C4-2B (cell line): ENCODE measurements at regions not wholly inside any gene's neighbourhood (a gene's known extent, or its start where the extent isn't known, plus 50 kb on each side); places are given as distances from the start of the nearest gene placed in this dataset.

Source experiments
- H3K27ac ChIP-seq: fragments of 450-650 bp; 2 replicates; pipeline ENCODE4 v1.5.1; 2017
- CTCF ChIP-seq: fragments of 450-650 bp; conservative IDR thresholded peaks from 2 replicates; pipeline ENCODE4 v1.5.1; 2017; ENCODE audit warnings: mild to moderate bottlenecking
- ZFX ChIP-seq: fragments of 450-650 bp; IDR thresholded peaks from 2 replicates; pipeline ENCODE4 v1.6.1; 2017

DNA sequence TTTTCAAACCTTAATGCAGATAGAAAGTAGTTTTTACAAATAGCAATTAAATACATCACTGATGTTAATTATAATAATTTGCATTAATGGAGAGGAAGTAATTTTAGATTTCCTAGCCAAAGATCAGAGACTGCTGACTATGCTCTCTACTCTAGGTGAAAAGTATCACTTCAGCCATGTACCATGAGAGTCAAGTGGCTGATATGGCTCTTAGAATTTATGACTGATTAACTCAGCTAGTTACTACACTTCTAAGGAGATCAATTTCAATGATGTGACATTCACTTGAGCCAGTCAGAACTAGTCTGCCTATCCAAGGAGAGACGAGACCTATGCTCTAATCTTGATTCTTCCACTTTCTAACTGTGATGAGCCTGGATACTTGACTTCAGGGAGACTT is 405.7 kb upstream of the RORA start:
- TF ChIP-seq CTCF = no peak
- TF ChIP-seq ZFX = no peak
- H3K27ac ChIP-seq = no peak overlapping the region

DNA sequence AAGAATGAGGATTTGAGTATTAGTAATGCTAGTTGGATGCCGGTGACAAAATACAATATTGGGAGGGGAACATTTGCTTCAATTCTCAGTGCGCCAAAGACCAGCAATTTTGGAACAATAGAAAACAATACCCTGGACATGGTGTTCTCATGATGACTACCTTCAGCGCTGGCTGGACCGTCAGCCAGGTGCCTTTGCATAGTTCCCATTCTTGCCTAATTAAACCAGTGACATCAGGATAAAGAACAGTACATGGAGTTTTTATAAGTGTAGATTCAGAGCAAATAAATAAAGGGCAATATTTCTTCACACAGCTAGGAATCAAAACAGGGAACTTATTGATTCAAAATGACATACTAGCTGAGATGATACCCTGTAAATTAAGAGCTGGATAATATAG is 404.8 kb upstream of the RORA start:
- no peak overlapping the region for H3K27ac ChIP-seq
- TF ChIP-seq ZFX (no peak), CTCF (no peak)

DNA sequence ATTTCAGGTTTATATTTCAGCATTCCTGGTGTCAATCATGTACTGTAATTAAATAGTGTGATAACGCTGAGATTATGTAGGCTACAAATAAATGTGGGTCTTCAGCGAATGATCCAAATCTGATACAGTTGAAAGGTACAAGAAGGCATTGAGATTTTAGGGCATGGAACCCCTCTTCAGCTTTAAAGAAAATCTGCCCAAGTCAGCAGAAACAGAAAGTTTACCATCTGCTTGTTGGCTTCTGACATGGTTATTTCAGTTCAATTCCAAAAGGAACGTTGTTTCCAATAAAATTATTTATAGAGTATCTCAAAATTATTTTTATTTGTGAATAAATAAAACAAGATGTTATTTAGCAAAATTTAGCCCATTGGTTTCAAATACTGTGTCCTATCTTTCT is 400.2 kb upstream of the RORA start:
- no peak for TF ChIP-seq ZFX
- no peak for TF ChIP-seq CTCF

DNA sequence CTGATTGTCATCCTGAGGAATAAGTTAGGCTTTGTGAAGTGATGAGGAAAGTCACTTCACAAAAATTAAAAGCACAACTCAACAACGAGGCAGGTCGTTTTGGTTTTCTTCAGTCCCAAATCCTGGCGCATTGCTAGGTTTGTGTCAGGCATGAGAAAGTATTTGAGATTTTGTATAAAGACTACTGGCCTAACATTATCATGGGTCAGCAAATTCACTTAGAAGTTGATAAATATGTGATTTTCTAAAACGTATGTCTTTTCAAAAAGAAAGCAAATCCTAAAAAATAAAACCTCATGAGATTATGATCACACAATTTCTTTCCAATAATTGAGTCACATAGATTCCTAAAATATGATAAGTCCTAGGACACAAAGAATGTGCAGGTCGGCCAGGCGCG is 395.8 kb upstream of the RORA start:
- no peak overlapping the region for H3K27ac ChIP-seq
- no peak for TF ChIP-seq ZFX
- no peak for TF ChIP-seq CTCF

More for the DNA sequence above, 400.2 kb upstream of the RORA start:
- H3K27ac ChIP-seq = no peak overlapping the region

GRCh38 chr15:61623746-61624145 is 394.6 kb upstream of the RORA start:
- H3K27ac ChIP-seq = no peak overlapping the region
- TF ChIP-seq CTCF (no peak), ZFX (no peak)

GRCh38 chr15:61621865-61622264 is 392.8 kb upstream of the RORA start:
- no peak overlapping the region for H3K27ac ChIP-seq
- TF ChIP-seq CTCF (no peak), ZFX (no peak)

GRCh38 chr15:61621146-61621545 is 392.0 kb upstream of the RORA start:
- TF ChIP-seq CTCF (peak; percentile 84), ZFX (no peak)
- no peak overlapping the region for H3K27ac ChIP-seq
